HEK293 (cell line): ENCODE measurements at regions not wholly inside any gene's neighbourhood (a gene's known extent, or its start where the extent isn't known, plus 50 kb on each side); places are given as distances from the start of the nearest gene placed in this dataset.

Source experiments
- CTCF ChIA-PET: fragments of 350-600 bp; formaldehyde crosslinking; extraction: SDS; loops from one replicate; lab custom pipeline; 2021; ENCODE audit warnings: antibody characterized with exemption; lab: Yijun Ruan, JAX
- POLR2A ChIA-PET: fragments of 300-600 bp; formaldehyde crosslinking; extraction: SDS; loops from one replicate; lab custom pipeline; 2020; ENCODE audit warnings: antibody characterized with exemption, inconsistent platforms; lab: Yijun Ruan, JAX
- H3K27ac ChIP-seq: fragments of 200-500 bp; sonication (Bioruptor generic); 2 replicates; pipeline ENCODE4 v1.5.1; 2014; ENCODE audit warnings: low read depth, low read length, control low read depth, inconsistent platforms; ENCODE audit errors: extremely low read depth
- H3K36me3 ChIP-seq, 2 experiments: fragments of 200-500 bp in 1 of 2; sonication (Bioruptor generic) in 1 of 2; 1 replicate in 1 of 2; 2 replicates in 1 of 2; pipeline ENCODE4 v1.5.1; 2014 to 2017; ENCODE audit warnings: inconsistent platforms in 2 of 2, low read length in 2 of 2; ENCODE audit not compliant: control insufficient read depth in 2 of 2, insufficient read depth in 1 of 2
- H3K4me1 ChIP-seq: fragments of 200-500 bp; sonication (Bioruptor generic); 2 replicates; pipeline ENCODE4 v1.5.1; 2014; ENCODE audit warnings: mild to moderate bottlenecking, low read length, inconsistent platforms; ENCODE audit not compliant: control insufficient read depth, insufficient read depth
- H3K4me3 ChIP-seq: 2 replicates; pipeline ENCODE4 v1.5.1; 2011; ENCODE audit warnings: low read depth, mild to moderate bottlenecking, control low read depth, low read length, moderate library complexity
- H3K9me3 ChIP-seq: fragments of 200-500 bp; sonication (Bioruptor generic); 2 replicates; pipeline ENCODE4 v1.5.1; 2014; ENCODE audit warnings: low read depth, low read length, inconsistent platforms; ENCODE audit not compliant: control insufficient read depth, insufficient read depth
- GLI2 ChIP-seq: fragments of 450-650 bp; formaldehyde crosslinking; IDR thresholded peaks from 2 replicates; pipeline ENCODE4; 2017; ENCODE audit warnings: missing biosample characterization, missing genetic modification characterization, low read depth, borderline replicate concordance
- GLIS1 ChIP-seq: fragments of 450-650 bp; formaldehyde crosslinking; IDR thresholded peaks from 2 replicates; pipeline ENCODE4 v1.5.1; 2016; ENCODE audit warnings: missing biosample characterization, missing genetic modification characterization
- KLF7 ChIP-seq: fragments of 450-650 bp; formaldehyde crosslinking; IDR thresholded peaks from 2 replicates; pipeline ENCODE4 v1.5.1; 2016; ENCODE audit warnings: missing biosample characterization, missing genetic modification characterization, borderline replicate concordance
- TRIM28 ChIP-seq: IDR thresholded peaks from 2 replicates; pipeline ENCODE4 v1.6.1; 2011; ENCODE audit warnings: low read length, control low read depth, borderline replicate concordance
- ZBTB7A ChIP-seq: fragments of 450-650 bp; formaldehyde crosslinking; IDR thresholded peaks from 2 replicates; pipeline ENCODE4 v1.5.1; 2016; ENCODE audit warnings: low read depth, missing biosample characterization, missing genetic modification characterization
- ZFP3 ChIP-seq: fragments of 450-650 bp; formaldehyde crosslinking; IDR thresholded peaks from 2 replicates; pipeline ENCODE4 v1.5.1; 2016; ENCODE audit warnings: low read depth, missing biosample characterization, missing genetic modification characterization
- ZNF121 ChIP-seq: fragments of 450-650 bp; formaldehyde crosslinking; IDR thresholded peaks from 2 replicates; pipeline ENCODE4 v1.5.1; 2016; ENCODE audit warnings: missing biosample characterization, missing genetic modification characterization
- ZNF133 ChIP-seq: fragments of 450-650 bp; formaldehyde crosslinking; IDR thresholded peaks from 2 replicates; pipeline ENCODE4 v1.5.1; 2016; ENCODE audit warnings: missing biosample characterization, missing genetic modification characterization
- ZNF155 ChIP-seq: fragments of 450-650 bp; formaldehyde crosslinking; IDR thresholded peaks from 2 replicates; pipeline ENCODE4 v1.5.1; 2016; ENCODE audit warnings: missing biosample characterization, missing genetic modification characterization
- ZNF19 ChIP-seq: fragments of 450-650 bp; formaldehyde crosslinking; IDR thresholded peaks from 2 replicates; pipeline ENCODE4; 2016; ENCODE audit warnings: missing biosample characterization, missing genetic modification characterization, low read depth
- ZNF23 ChIP-seq: fragments of 450-650 bp; formaldehyde crosslinking; IDR thresholded peaks from 2 replicates; pipeline ENCODE4 v1.5.1; 2016; ENCODE audit warnings: missing biosample characterization, missing genetic modification characterization, borderline replicate concordance
- ZNF274 ChIP-seq, 2 experiments: fragments of 200-500 bp in 1 of 2; fragments of 450-650 bp in 1 of 2; sonication (Bioruptor generic) in 1 of 2; formaldehyde crosslinking in 1 of 2; IDR thresholded peaks; 2 replicates each; pipeline versions ENCODE4 v1.5.1 to v1.6.1; 2014 to 2016; ENCODE audit warnings: borderline replicate concordance in 1 of 2, inconsistent platforms in 1 of 2, low read length in 1 of 2, missing biosample characterization in 1 of 2, missing genetic modification characterization in 1 of 2
- ZNF324 ChIP-seq: fragments of 450-650 bp; formaldehyde crosslinking; IDR thresholded peaks from 2 replicates; pipeline ENCODE4 v1.5.1; 2016; ENCODE audit warnings: missing biosample characterization, missing genetic modification characterization
- ZNF335 ChIP-seq: fragments of 450-650 bp; formaldehyde crosslinking; conservative IDR thresholded peaks from 2 replicates; pipeline ENCODE4 v1.5.1; 2016; ENCODE audit warnings: missing biosample characterization, missing genetic modification characterization
- ZNF426 ChIP-seq: fragments of 450-650 bp; formaldehyde crosslinking; IDR thresholded peaks from 2 replicates; pipeline ENCODE4 v1.5.1; 2017; ENCODE audit warnings: missing biosample characterization, missing genetic modification characterization, mild to moderate bottlenecking, inconsistent platforms, moderate library complexity
- ZNF449 ChIP-seq: fragments of 450-650 bp; formaldehyde crosslinking; IDR thresholded peaks from 2 replicates; pipeline ENCODE4 v1.5.1; 2017; ENCODE audit warnings: missing biosample characterization, mild to moderate bottlenecking, missing genetic modification characterization, moderate library complexity
- ZNF510 ChIP-seq: fragments of 450-650 bp; formaldehyde crosslinking; IDR thresholded peaks from 2 replicates; pipeline ENCODE4 v1.5.1; 2018; ENCODE audit warnings: mild to moderate bottlenecking, missing genetic modification characterization, missing biosample characterization; ENCODE audit not compliant: insufficient replicate concordance
- ZNF571 ChIP-seq: fragments of 450-650 bp; formaldehyde crosslinking; IDR thresholded peaks from 2 replicates; pipeline ENCODE4 v1.5.0; 2017; ENCODE audit warnings: missing biosample characterization, missing genetic modification characterization
- ZNF621 ChIP-seq: fragments of 450-650 bp; formaldehyde crosslinking; IDR thresholded peaks from 2 replicates; pipeline ENCODE4 v1.5.1; 2017; ENCODE audit warnings: missing biosample characterization, missing genetic modification characterization
- TF ChIP-seq, protein P1 (sequence below): fragments of 450-650 bp; formaldehyde crosslinking; IDR thresholded peaks from 2 replicates; pipeline ENCODE4 v1.5.1; 2016; ENCODE audit warnings: missing biosample characterization, missing genetic modification characterization
- TF ChIP-seq, protein P2 (sequence below): fragments of 450-650 bp; formaldehyde crosslinking; IDR thresholded peaks from 2 replicates; pipeline ENCODE4 v1.5.1; 2016; ENCODE audit warnings: missing biosample characterization, missing genetic modification characterization

DNA sequence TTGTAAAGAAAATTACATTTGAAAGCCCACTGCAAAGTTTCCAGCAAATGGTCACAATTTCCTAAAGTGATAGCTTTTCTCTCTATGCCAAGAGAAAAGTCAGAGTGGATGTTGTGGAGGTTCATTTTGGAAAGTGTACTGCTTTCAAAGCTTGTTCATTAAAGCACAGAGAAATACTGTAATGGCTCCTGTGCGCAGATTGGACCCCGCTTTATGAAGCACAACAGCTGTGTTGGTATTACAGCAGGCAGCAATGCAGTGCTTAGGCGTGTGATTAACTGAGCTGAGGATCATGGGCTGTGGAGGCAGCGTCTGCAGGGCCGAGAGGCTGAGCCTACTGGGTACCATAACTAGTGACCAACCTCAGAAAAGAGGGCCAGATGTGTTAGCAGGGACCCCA lies 478.4 kb upstream of the CFAP20DC start:
- POLR2A ChIA-PET, result no interaction called here
- Histone ChIP-seq H3K27ac (no peak overlapping the region), H3K9me3 (no peaks in the 10 kb centered on the region), H3K36me3 (no peaks in the 10 kb centered on the region), H3K4me1 (no peaks in the 10 kb centered on the region), H3K4me3 (no peak overlapping the region)
- CTCF ChIA-PET, result no interaction called here
- no peak for TF ChIP-seq ZNF426 (tag by site-specific recombination)
- no peak for TF ChIP-seq GLI2 (tag by site-specific recombination)
- TF ChIP-seq ZNF324 (tag by site-specific recombination), result no peak
- TF ChIP-seq ZNF449 (tag by site-specific recombination), result no peak
- TF ChIP-seq ZNF335, result no peak
- TF ChIP-seq, protein P1, sequence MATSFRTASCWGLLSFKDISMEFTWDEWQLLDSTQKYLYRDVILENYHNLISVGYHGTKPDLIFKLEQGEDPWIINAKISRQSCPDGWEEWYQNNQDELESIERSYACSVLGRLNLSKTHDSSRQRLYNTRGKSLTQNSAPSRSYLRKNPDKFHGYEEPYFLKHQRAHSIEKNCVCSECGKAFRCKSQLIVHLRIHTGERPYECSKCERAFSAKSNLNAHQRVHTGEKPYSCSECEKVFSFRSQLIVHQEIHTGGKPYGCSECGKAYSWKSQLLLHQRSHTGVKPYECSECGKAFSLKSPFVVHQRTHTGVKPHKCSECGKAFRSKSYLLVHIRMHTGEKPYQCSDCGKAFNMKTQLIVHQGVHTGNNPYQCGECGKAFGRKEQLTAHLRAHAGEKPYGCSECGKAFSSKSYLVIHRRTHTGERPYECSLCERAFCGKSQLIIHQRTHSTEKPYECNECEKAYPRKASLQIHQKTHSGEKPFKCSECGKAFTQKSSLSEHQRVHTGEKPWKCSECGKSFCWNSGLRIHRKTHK (tag by site-specific recombination), result no peak
- TF ChIP-seq KLF7 (tag by site-specific recombination), result no peak
- TF ChIP-seq ZNF571 (tag by site-specific recombination), result no peak
- TF ChIP-seq ZNF621 (tag by site-specific recombination), result no peak
- TF ChIP-seq ZBTB7A, result no peak
- no peak for TF ChIP-seq ZNF19 (tag by site-specific recombination)
- TF ChIP-seq ZFP3, result no peak
- no peak for TF ChIP-seq ZNF121 (tag by site-specific recombination)
- TF ChIP-seq ZNF274 (IDR thresholded peaks at IDR 0.05; ENCODE audit: low read length), result no peak
- no peak for TF ChIP-seq ZNF274 (tag by site-specific recombination; IDR thresholded peaks at IDR 0.05; ENCODE audit: borderline replicate concordance)
- TF ChIP-seq, protein P2, sequence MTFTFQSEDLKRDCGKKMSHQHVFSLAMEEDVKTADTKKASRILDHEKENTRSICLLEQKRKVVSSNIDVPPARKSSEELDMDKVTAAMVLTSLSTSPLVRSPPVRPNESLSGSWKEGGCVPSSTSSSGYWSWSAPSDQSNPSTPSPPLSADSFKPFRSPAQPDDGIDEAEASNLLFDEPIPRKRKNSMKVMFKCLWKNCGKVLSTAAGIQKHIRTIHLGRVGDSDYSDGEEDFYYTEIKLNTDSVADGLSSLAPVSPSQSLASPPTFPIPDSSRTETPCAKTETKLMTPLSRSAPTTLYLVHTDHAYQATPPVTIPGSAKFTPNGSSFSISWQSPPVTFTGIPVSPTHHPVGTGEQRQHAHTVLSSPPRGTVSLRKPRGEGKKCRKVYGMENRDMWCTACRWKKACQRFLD (tag by site-specific recombination), result no peak
- TF ChIP-seq ZNF510 (tag by site-specific recombination), result no peak
- no peak for TF ChIP-seq ZNF133 (tag by site-specific recombination)

- CTCF ChIA-PET, result interaction anchor here (0.6 kb wide), 1 partner anchor 73 kb away, joined by 5 read pairs; no protein-coding TSS in a partner anchor
- TF ChIP-seq GLIS1 (tag by site-specific recombination) (no peak), ZNF23 (tag by site-specific recombination) (no peak), TRIM28 (no peak), ZNF155 (tag by site-specific recombination) (no peak)
- TF ChIP-seq, protein P1 (tag by site-specific recombination), result no peak
- Histone ChIP-seq H3K4me1 (no peaks in the 10 kb centered on the region), H3K36me3 (no peaks in the 10 kb centered on the region), H3K9me3 (no peaks in the 10 kb centered on the region), H3K4me3 (no peak overlapping the region), H3K27ac (no peak overlapping the region)
- POLR2A ChIA-PET, result interaction anchor here (0.7 to 0.8 kb wide), 2 partner anchors 8 to 1429 kb away, joined by 5 to 6 read pairs; no protein-coding TSS in a partner anchor
Observed at GRCh38 chr3:59527493-59527892, 477.7 kb upstream of the CFAP20DC start.
